Gastrocnemius medialis (tissue), 4 donors: ENCODE measurements at regions not wholly inside any gene's neighbourhood (a gene's known extent, or its start where the extent isn't known, plus 50 kb on each side); places are given as distances from the start of the nearest gene placed in this dataset.

Experiments
- ATAC-seq, 2 donors: fragments of 150-250 bp; one replicate each; pipeline ENCODE4 v1.9.1; 2016
- DNase-seq, 2 donors: peaks; one replicate each; pipeline ENCODE4 v3.0.0-alpha.2; 2019
- H3K27ac ChIP-seq, 4 donors: fragments of 200-600 bp; sonication (generic); 1 replicate in 1 of 4; 2 replicates in 3 of 4; pipeline ENCODE4 v1.5.1; 2016 to 2018; ENCODE audit warnings: mild to moderate bottlenecking in 2 of 4, moderate library complexity in 1 of 4
- H3K27me3 ChIP-seq, 3 donors: fragments of 200-600 bp; sonication (generic) in 2 of 3; 1 replicate in 1 of 3; 2 replicates in 2 of 3; pipeline versions ENCODE4 v1.5.1 to v1.6.0; 2016 to 2019; ENCODE audit warnings: mild to moderate bottlenecking in 1 of 3, moderate library complexity in 1 of 3
- H3K36me3 ChIP-seq, 2 donors: fragments of 200-600 bp; sonication (generic) in 1 of 2; one replicate each; pipeline ENCODE4 v1.5.1; 2017 to 2018
- H3K4me1 ChIP-seq, 2 donors: fragments of 200-600 bp; sonication (generic) in 1 of 2; one replicate each; pipeline ENCODE4 v1.5.1; 2016 to 2017; ENCODE audit warnings: mild to moderate bottlenecking in 2 of 2
- H3K4me3 ChIP-seq, 4 donors: fragments of 200-600 bp; sonication (generic) in 3 of 4; 1 replicate in 1 of 4; 2 replicates in 3 of 4; pipeline ENCODE4 v1.5.1; 2016 to 2019; ENCODE audit warnings: mild to moderate bottlenecking in 2 of 4
- H3K9me3 ChIP-seq, 3 donors: fragments of 200-600 bp; sonication (generic) in 2 of 3; 1 replicate in 1 of 3; 2 replicates in 2 of 3; pipeline ENCODE4 v1.5.1; 2016 to 2019
- CTCF ChIP-seq, 5 experiments: fragments of 450-650 bp in 3 of 5; fragments of 200-600 bp in 2 of 5; sonication (generic) in 2 of 5; IDR thresholded peaks in 4 of 5; conservative IDR thresholded peaks in 1 of 5; 1 replicate in 4 of 5; 2 replicates in 1 of 5; pipeline ENCODE4 v1.5.1; 2016 to 2019; ENCODE audit warnings: antibody characterized with exemption in 5 of 5, mild to moderate bottlenecking in 3 of 5, moderate library complexity in 3 of 5
- POLR2A ChIP-seq, 2 donors: fragments of 450-650 bp; IDR thresholded peaks; one replicate each; pipeline ENCODE4 v1.6.1; 2017; ENCODE audit warnings: antibody characterized with exemption in 2 of 2, mild to moderate bottlenecking in 2 of 2, moderate library complexity in 2 of 2
- in situ Hi-C, 4 donors: fragments of 200-750 bp; cut with MboI; loops; one replicate each; pipeline versions ENCODE4 v1.15.0 to v1.8.0; 2017; ENCODE audit warnings: low sequenced_read_pairs in 4 of 4
- intact Hi-C: fragments of 100-400 bp; cut with DNase I; formaldehyde crosslinking; loops from one replicate; pipeline ENCODE4 v1.15.1; 2023; ENCODE audit warnings: low total_unique reads

- DNase-seq (no peak), ATAC-seq (no peak)
- intact Hi-C loops, result no loop called here
- TF ChIP-seq POLR2A (IDR thresholded peaks at IDR 0.05) (no peak), CTCF (IDR thresholded peaks at IDR 0.05 in 4 of 5, conservative IDR thresholded peaks at IDR 0.05 in 1 of 5) (no peak)
- no peaks in the 10 kb centered on the region for H3K27me3 ChIP-seq
- no peak overlapping the region for H3K4me3 ChIP-seq
- in situ Hi-C loops, result no loop called here
- no peaks in the 10 kb centered on the region for H3K36me3 ChIP-seq
- no peaks in the 10 kb centered on the region for H3K9me3 ChIP-seq
- H3K4me1 ChIP-seq, result peaks cover 0 to 20% of the 10 kb centered on the region in 2 donors
- no peak overlapping the region for H3K27ac ChIP-seq
These were observed 126.4 kb upstream of the ZNF366 start for GRCh38 chr5:72633649-72634048.

GRCh38 chr5:72633041-72633445, 125.8 kb upstream of the ZNF366 start:
- Histone ChIP-seq H3K4me1 (peaks cover 0 to 20% of the 10 kb centered on the region in 2 donors), H3K9me3 (no peaks in the 10 kb centered on the region), H3K27ac (peak overlapping the region in 1 of 4 donors; percentile 16), H3K36me3 (no peaks in the 10 kb centered on the region), H3K4me3 (no peak overlapping the region), H3K27me3 (no peaks in the 10 kb centered on the region)
- DNase-seq (peak in 1 of 2 donors; percentile 42), ATAC-seq (peak; percentile 70 to 79)
- intact Hi-C loops, result no loop called here
- in situ Hi-C loops, result no loop called here
- TF ChIP-seq POLR2A (IDR thresholded peaks at IDR 0.05) (no peak), CTCF (IDR thresholded peaks at IDR 0.05 in 4 of 5, conservative IDR thresholded peaks at IDR 0.05 in 1 of 5) (no peak)

- no peak overlapping the region for H3K4me3 ChIP-seq
- peaks cover under 1 to 20% of the 10 kb centered on the region in 2 donors for H3K4me1 ChIP-seq
- TF ChIP-seq CTCF (IDR thresholded peaks at IDR 0.05 in 4 of 5, conservative IDR thresholded peaks at IDR 0.05 in 1 of 5), result no peak
- no peak for TF ChIP-seq POLR2A (IDR thresholded peaks at IDR 0.05)
- in situ Hi-C loops, result no loop called here
- no peaks in the 10 kb centered on the region for H3K27me3 ChIP-seq
- peak overlapping the region in 1 of 4 donors; percentile 15 for H3K27ac ChIP-seq
- ATAC-seq, result no peak
- H3K36me3 ChIP-seq, result no peaks in the 10 kb centered on the region
- H3K9me3 ChIP-seq, result no peaks in the 10 kb centered on the region
- DNase-seq, result no peak
- intact Hi-C loops, result no loop called here
These were observed 123.5 kb upstream of the ZNF366 start for GRCh38 chr5:72630721-72631120.

DNA sequence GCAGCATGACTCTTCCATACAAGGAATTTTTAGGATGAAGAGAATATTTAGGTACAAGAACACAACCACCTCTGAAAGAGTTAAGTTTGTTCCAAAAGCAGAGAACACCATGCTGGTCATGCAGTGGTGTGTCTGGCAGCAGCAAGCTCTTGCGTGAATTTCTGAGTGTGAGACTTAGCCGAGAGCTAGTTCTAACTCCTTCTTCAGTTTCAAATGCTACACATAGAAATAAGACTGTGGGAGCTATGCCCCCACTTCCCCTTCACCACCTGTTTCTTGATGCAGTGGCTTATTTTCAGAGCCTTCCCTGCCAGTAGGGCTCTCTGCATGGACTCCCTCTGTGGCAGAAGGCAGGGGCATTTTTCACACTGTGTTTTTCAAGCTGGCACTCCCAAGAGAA, 122.9 kb upstream of the ZNF366 start:
- intact Hi-C loops, result no loop called here
- Histone ChIP-seq H3K27me3 (no peaks in the 10 kb centered on the region), H3K27ac (peak overlapping the region in 1 of 4 donors; percentile 15), H3K9me3 (no peaks in the 10 kb centered on the region), H3K4me1 (peaks cover 7 to 25% of the 10 kb centered on the region in 2 donors), H3K4me3 (no peak overlapping the region), H3K36me3 (no peaks in the 10 kb centered on the region)
- ATAC-seq (peak in 1 of 2 donors; percentile 33), DNase-seq (no peak)
- no peak for TF ChIP-seq POLR2A (IDR thresholded peaks at IDR 0.05)
- TF ChIP-seq CTCF (IDR thresholded peaks at IDR 0.05 in 4 of 5, conservative IDR thresholded peaks at IDR 0.05 in 1 of 5), result no peak
- in situ Hi-C loops, result no loop called here

DNA sequence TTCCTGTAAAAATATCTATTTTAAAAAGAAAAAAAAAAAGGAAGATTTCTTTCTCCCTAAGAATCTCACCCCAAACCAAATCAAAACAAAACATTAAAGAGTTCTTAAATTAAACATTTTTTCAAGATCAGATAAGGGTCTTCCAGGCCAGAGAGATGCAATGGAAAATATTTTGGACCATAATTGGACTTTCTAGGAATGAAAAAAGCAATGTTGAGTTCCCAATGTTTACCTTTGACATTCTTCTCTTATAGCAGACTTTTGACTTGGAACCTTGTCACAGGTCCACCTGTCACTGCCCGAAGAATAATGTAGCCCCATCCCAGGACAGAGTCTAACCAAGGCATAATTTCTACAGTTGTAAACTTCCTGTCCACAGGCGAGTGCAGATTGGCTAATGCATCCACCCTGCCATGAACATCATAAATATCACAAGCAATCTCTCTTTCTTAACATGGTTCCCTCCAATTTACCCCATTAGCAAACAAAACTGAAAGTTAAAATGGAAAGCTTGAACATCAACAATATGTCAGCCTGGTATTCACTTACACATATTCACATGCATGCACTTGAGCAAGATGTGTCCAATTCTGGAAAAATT, 121.7 kb upstream of the ZNF366 start:
- intact Hi-C loops, result no loop called here
- Histone ChIP-seq H3K4me3 (no peak overlapping the region), H3K27ac (no peak overlapping the region), H3K4me1 (peaks cover 18 to 36% of the 10 kb centered on the region in 2 donors), H3K27me3 (no peaks in the 10 kb centered on the region), H3K9me3 (no peaks in the 10 kb centered on the region), H3K36me3 (no peaks in the 10 kb centered on the region)
- ATAC-seq, result no peak
- TF ChIP-seq POLR2A (IDR thresholded peaks at IDR 0.05) (no peak), CTCF (IDR thresholded peaks at IDR 0.05 in 4 of 5, conservative IDR thresholded peaks at IDR 0.05 in 1 of 5) (no peak)
- DNase-seq, result no peak
- in situ Hi-C loops, result loop anchor here in 1 of 4 donors (10.0 kb wide), 1 partner anchor 186 kb away; the partner anchor contains the start of gene TNPO1
